HG02798 (cell line): ENCODE measurements at regions not wholly inside any gene's neighbourhood (a gene's known extent, or its start where the extent isn't known, plus 50 kb on each side); places are given as distances from the start of the nearest gene placed in this dataset.

ENCODE experiments used
- ATAC-seq: cut with Tn5 transposase; IDR thresholded peaks from one replicate; pipeline ENCODE4 v1.9.1; 2021; ENCODE audit warnings: mild to moderate bottlenecking; ENCODE audit not compliant: unreplicated experiment, poor library complexity

- ATAC-seq = no peak
These were observed 140.5 kb upstream of the TMCC3 start for GRCh38 chr12:94790825-94791224.

GRCh38 chr12:94790370-94790769 is 140.0 kb upstream of the TMCC3 start:
- ATAC-seq = no peak

- ATAC-seq = no peak
These were observed 139.3 kb upstream of the TMCC3 start for GRCh38 chr12:94789510-94790225.

- ATAC-seq = no peak
These were observed 137.9 kb upstream of the TMCC3 start for GRCh38 chr12:94788298-94788697.

- ATAC-seq = no peak
These were observed 136.5 kb upstream of the TMCC3 start for GRCh38 chr12:94786906-94787305.

- ATAC-seq = no peak
These were observed 133.5 kb upstream of the TMCC3 start for GRCh38 chr12:94783862-94784261.

GRCh38 chr12:94783343-94783742 is 133.0 kb upstream of the TMCC3 start:
- ATAC-seq = no peak

GRCh38 chr12:94781835-94782234 is 131.5 kb upstream of the TMCC3 start:
- no peak for ATAC-seq

GRCh38 chr12:94779485-94779884 is 129.1 kb upstream of the TMCC3 start:
- no peak for ATAC-seq

GRCh38 chr12:94777936-94778335 is 127.6 kb upstream of the TMCC3 start:
- no peak for ATAC-seq

- ATAC-seq = no peak
These were observed 125.4 kb upstream of the TMCC3 start for GRCh38 chr12:94775710-94776109.

- no peak for ATAC-seq
These were observed 121.4 kb upstream of the TMCC3 start for GRCh38 chr12:94771741-94772140.

- no peak for ATAC-seq
These were observed 120.8 kb upstream of the TMCC3 start for GRCh38 chr12:94771199-94771598.

GRCh38 chr12:94770791-94771190 is 120.4 kb upstream of the TMCC3 start:
- ATAC-seq = no peak

- ATAC-seq = no peak
These were observed 119.7 kb upstream of the TMCC3 start for GRCh38 chr12:94769776-94770759.

- ATAC-seq = peak; percentile 89
These were observed 118.7 kb upstream of the TMCC3 start for GRCh38 chr12:94769047-94769420.

GRCh38 chr12:94768398-94769046 is 118.2 kb upstream of the TMCC3 start:
- ATAC-seq = peak; percentile 35

GRCh38 chr12:94767956-94768355 is 117.6 kb upstream of the TMCC3 start:
- ATAC-seq = no peak

GRCh38 chr12:94766397-94766796 is 116.0 kb upstream of the TMCC3 start:
- ATAC-seq = no peak

- no peak for ATAC-seq
These were observed 113.1 kb upstream of the TMCC3 start for GRCh38 chr12:94763462-94763861.

- ATAC-seq = no peak
These were observed 112.6 kb upstream of the TMCC3 start for GRCh38 chr12:94762943-94763342.
